ENCODE measurements at regions not wholly inside any gene's neighbourhood (a gene's known extent, or its start where the extent isn't known, plus 50 kb on each side); places are given as distances from the start of the nearest gene placed in this dataset.

GRCh38 chr6:94130478-94130877 is 711.1 kb upstream of the EPHA7 start:
- TF ChIP-seq GLIS3 (CRISPR knock-in tag; IDR thresholded peaks at IDR 0.05), result no peak
- no peak for TF ChIP-seq ZNF8 (CRISPR knock-in tag; IDR thresholded peaks at IDR 0.05)
- TF ChIP-seq ZNF565 (CRISPR knock-in tag; conservative IDR thresholded peaks at IDR 0.05; ENCODE audit: low read depth), result no peak
- no peak for TF ChIP-seq TCF4 (CRISPR knock-in tag; IDR thresholded peaks at IDR 0.05; ENCODE audit: borderline replicate concordance)
- no peak for TF ChIP-seq RARB (CRISPR knock-in tag; IDR thresholded peaks at IDR 0.05)
- no peak for TF ChIP-seq PATZ1 (CRISPR knock-in tag; IDR thresholded peaks at IDR 0.05; ENCODE audit: borderline replicate concordance)
- no peak for TF ChIP-seq CSRNP3 (CRISPR knock-in tag; IDR thresholded peaks at IDR 0.05)
- TF ChIP-seq BACH2 (CRISPR knock-in tag; IDR thresholded peaks at IDR 0.05; ENCODE audit: borderline replicate concordance), result no peak
- TF ChIP-seq TSHZ2 (CRISPR knock-in tag; IDR thresholded peaks at IDR 0.05), result no peak
- no peak for TF ChIP-seq ZFP30 (CRISPR knock-in tag; IDR thresholded peaks at IDR 0.05)
- no peak for TF ChIP-seq ARNTL (CRISPR knock-in tag; IDR thresholded peaks at IDR 0.05; ENCODE audit: borderline replicate concordance, low read depth)

Data from SK-N-SH treated with all-trans-retinoic acid at 6 μM for 48 hours (cell line).